Mesenchymal stem cell (in vitro differentiated cells and primary cell): ENCODE measurements at regions not wholly inside any gene's neighbourhood (a gene's known extent, or its start where the extent isn't known, plus 50 kb on each side); places are given as distances from the start of the nearest gene placed in this dataset.

Experiments
- DNase-seq: peaks from one replicate; pipeline ENCODE4 v3.0.0-alpha.2; 2013
- H2AFZ ChIP-seq: one replicate; pipeline ENCODE4 v1.6.1; 2013; ENCODE audit warnings: low read depth, mild to moderate bottlenecking, control low read depth, inconsistent platforms, low read length, moderate library complexity
- H2AK5ac ChIP-seq: 2 replicates; pipeline ENCODE4 v1.6.1; 2013; ENCODE audit warnings: low read length, moderate library complexity, mild to moderate bottlenecking, inconsistent platforms; ENCODE audit not compliant: severe bottlenecking
- H2BK120ac ChIP-seq: one replicate; pipeline ENCODE4 v1.6.1; 2013; ENCODE audit warnings: low read depth, mild to moderate bottlenecking, inconsistent platforms, low read length, moderate library complexity
- H2BK12ac ChIP-seq, 2 experiments: one replicate each; pipeline ENCODE4 v1.6.1; 2013; ENCODE audit warnings: inconsistent platforms in 2 of 2, low read length in 2 of 2, mild to moderate bottlenecking in 2 of 2, moderate library complexity in 2 of 2, control low read depth in 1 of 2
- H2BK15ac ChIP-seq: one replicate; pipeline ENCODE4 v1.6.1; 2013; ENCODE audit warnings: mild to moderate bottlenecking, low read depth, inconsistent platforms; ENCODE audit not compliant: poor library complexity, severe bottlenecking
- H2BK5ac ChIP-seq: 2 replicates; pipeline ENCODE4 v1.6.1; 2013; ENCODE audit warnings: low read depth, mild to moderate bottlenecking, low read length, control low read depth, inconsistent platforms; ENCODE audit not compliant: poor library complexity, severe bottlenecking
- H3K14ac ChIP-seq, 2 experiments: one replicate each; pipeline ENCODE4 v1.6.1; 2013; ENCODE audit warnings: inconsistent platforms in 2 of 2, low read length in 2 of 2, control low read depth in 1 of 2, mild to moderate bottlenecking in 1 of 2, moderate library complexity in 1 of 2
- H3K18ac ChIP-seq, 2 experiments: one replicate each; pipeline ENCODE4 v1.6.1; 2013; ENCODE audit warnings: inconsistent platforms in 2 of 2, low read length in 2 of 2, control low read depth in 1 of 2, low read depth in 1 of 2, mild to moderate bottlenecking in 1 of 2
- H3K23ac ChIP-seq, 2 experiments: one replicate each; pipeline ENCODE4 v1.6.1; 2013; ENCODE audit warnings: inconsistent platforms in 2 of 2, low read length in 2 of 2, mild to moderate bottlenecking in 2 of 2, moderate library complexity in 2 of 2, control low read depth in 1 of 2
- H3K27ac ChIP-seq: 2 replicates; pipeline ENCODE4 v1.5.1; 2013; ENCODE audit warnings: mild to moderate bottlenecking, moderate library complexity, low read length, control low read depth, inconsistent platforms; ENCODE audit not compliant: poor library complexity, severe bottlenecking
- H3K27me3 ChIP-seq, 2 experiments: 2 replicates each; pipeline versions ENCODE4 v1.6.1 to v1.7.0; 2013; ENCODE audit warnings: low read length in 2 of 2, mild to moderate bottlenecking in 2 of 2, moderate library complexity in 2 of 2, control low read depth in 1 of 2, inconsistent platforms in 1 of 2; ENCODE audit not compliant: control insufficient read depth in 1 of 2, insufficient read depth in 1 of 2
- H3K36me3 ChIP-seq, 2 experiments: 2 replicates each; pipeline versions ENCODE4 v1.6.1 to v1.7.0; 2013; ENCODE audit warnings: low read length in 2 of 2, control low read depth in 1 of 2, inconsistent platforms in 1 of 2, low read depth in 1 of 2, mild to moderate bottlenecking in 1 of 2; ENCODE audit not compliant: insufficient read depth in 2 of 2, control insufficient read depth in 1 of 2
- H3K4ac ChIP-seq, 2 experiments: one replicate each; pipeline ENCODE4 v1.6.1; 2013; ENCODE audit warnings: inconsistent platforms in 2 of 2, low read length in 2 of 2, mild to moderate bottlenecking in 2 of 2, moderate library complexity in 2 of 2, control low read depth in 1 of 2, low read depth in 1 of 2
- H3K4me1 ChIP-seq: 2 replicates; pipeline ENCODE4 v1.6.1; 2013; ENCODE audit warnings: low read depth, low read length, control low read depth; ENCODE audit not compliant: control insufficient read depth, insufficient read depth
- H3K4me2 ChIP-seq: 2 replicates; pipeline ENCODE4 v1.6.1; 2013; ENCODE audit warnings: low read length, mild to moderate bottlenecking, inconsistent platforms; ENCODE audit not compliant: poor library complexity, severe bottlenecking
- H3K4me3 ChIP-seq, 2 experiments: 2 replicates each; pipeline versions ENCODE4 v1.5.1 to v1.7.0; 2013; ENCODE audit warnings: low read length in 2 of 2, mild to moderate bottlenecking in 2 of 2, control low read depth in 1 of 2, low read depth in 1 of 2; ENCODE audit not compliant: insufficient read depth in 1 of 2
- H3K79me1 ChIP-seq: replicated peaks from 2 replicates; pipeline ENCODE4 v1.6.1; 2013; ENCODE audit warnings: mild to moderate bottlenecking, control low read depth, low read length, inconsistent platforms; ENCODE audit not compliant: poor library complexity, severe bottlenecking
- H3K9ac ChIP-seq: 2 replicates; pipeline ENCODE4 v1.7.0; 2013; ENCODE audit warnings: mild to moderate bottlenecking, low read length, moderate library complexity
- H3K9me3 ChIP-seq: 2 replicates; pipeline ENCODE4 v1.7.0; 2013; ENCODE audit warnings: mild to moderate bottlenecking, low read length; ENCODE audit not compliant: control insufficient read depth
- H4K8ac ChIP-seq: one replicate; pipeline ENCODE4 v1.6.1; 2013; ENCODE audit warnings: inconsistent platforms, mild to moderate bottlenecking, low read length, moderate library complexity
- H4K91ac ChIP-seq: one replicate; pipeline ENCODE4 v1.6.1; 2013; ENCODE audit warnings: mild to moderate bottlenecking, low read length, inconsistent platforms
- WGBS: methylation state at CpG from one replicate; pipeline ENCODE4 v1.1.7; 2013; ENCODE audit warnings: mixed read lengths; 5-methylcytosine and 5-hydroxymethylcytosine counted together

DNA sequence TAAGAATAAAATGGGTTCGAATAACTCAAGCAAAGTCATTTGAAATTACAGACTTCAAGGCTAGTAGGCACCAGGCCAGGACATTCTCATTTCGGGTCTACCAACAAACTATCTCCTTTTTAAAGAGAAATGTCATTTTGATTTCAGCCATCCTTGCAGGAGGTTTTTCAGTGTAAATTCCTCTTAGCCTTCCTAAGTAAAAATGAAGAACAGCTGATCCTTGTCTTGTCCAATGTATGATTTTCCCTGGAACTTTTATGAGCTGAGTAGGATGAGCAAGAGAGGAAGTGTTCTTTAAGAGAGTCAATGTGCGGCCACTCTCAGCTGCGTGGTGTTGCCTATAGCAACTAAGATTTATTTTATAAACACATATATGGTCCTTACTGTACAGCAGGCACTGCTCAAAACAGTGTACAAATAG lies 110.1 kb downstream of the PLCE1 start:
- Histone ChIP-seq H3K23ac (no peak overlapping the region), H2BK5ac (no peak overlapping the region), H4K8ac (no peak overlapping the region), H3K4me2 (no peak overlapping the region), H3K14ac (no peak overlapping the region), H2BK120ac (no peak overlapping the region), H3K4ac (no peak overlapping the region), H3K27ac (no peak overlapping the region), H3K79me1 (no peaks in the 10 kb centered on the region), H2BK15ac (no peak overlapping the region), H3K4me1 (peaks cover 7% of the 10 kb centered on the region), H3K36me3 (no peaks in the 10 kb centered on the region), H3K18ac (no peak overlapping the region), H3K4me3 (no peak overlapping the region), H3K9ac (peak overlapping the region; percentile 28), H3K9me3 (no peaks in the 10 kb centered on the region), H4K91ac (no peak overlapping the region), H2BK12ac (no peak overlapping the region), H2AK5ac (no peak overlapping the region), H2AFZ (no peak overlapping the region), H3K27me3 (peaks cover 0 to 11% of the 10 kb centered on the region in 2 experiments)
- peak; percentile 95 for DNase-seq
- WGBS, result 67% methylated on average over 2 of the region's 4 CpGs

DNA sequence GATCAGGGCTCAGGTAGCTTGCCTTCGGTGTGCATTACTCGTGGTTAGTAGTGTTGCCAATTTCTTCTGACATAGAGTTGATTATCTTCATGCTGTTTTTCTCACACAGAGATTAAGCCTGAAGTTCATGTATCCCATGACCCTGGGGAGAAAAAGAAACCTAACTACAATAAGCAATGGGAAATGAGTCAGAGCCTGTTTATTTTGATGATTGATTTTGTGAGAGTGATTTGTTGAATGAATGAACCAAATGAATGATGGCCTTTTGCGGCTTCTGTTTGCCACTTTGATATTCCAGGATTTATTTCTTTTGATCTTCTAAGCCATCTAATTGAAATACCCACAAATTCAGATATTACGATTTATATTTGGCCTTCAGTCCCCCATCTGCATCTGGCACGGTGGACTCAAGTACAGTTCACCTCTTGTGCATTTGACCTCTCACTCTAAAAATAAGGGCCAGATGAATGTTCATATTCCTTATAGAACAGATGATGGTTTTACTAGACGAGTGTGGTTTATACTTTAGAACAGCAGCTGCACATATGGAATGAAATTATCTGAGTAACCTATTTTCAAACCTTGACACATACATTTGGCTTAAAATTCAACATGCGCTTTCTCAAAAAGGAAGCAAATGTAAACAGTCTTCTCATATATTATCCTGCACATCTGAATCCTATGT lies 110.7 kb downstream of the PLCE1 start:
- Histone ChIP-seq H3K4me2 (no peak overlapping the region), H3K14ac (no peak overlapping the region), H2AFZ (no peak overlapping the region), H3K4me3 (no peak overlapping the region), H3K9ac (peak overlapping the region; percentile 28), H2BK120ac (no peak overlapping the region), H3K27me3 (peaks cover 0 to 11% of the 10 kb centered on the region in 2 experiments), H4K91ac (no peak overlapping the region), H4K8ac (no peak overlapping the region), H3K23ac (no peak overlapping the region), H2BK12ac (no peak overlapping the region), H3K79me1 (no peaks in the 10 kb centered on the region), H3K4me1 (peaks cover 7% of the 10 kb centered on the region), H3K18ac (no peak overlapping the region), H2AK5ac (no peak overlapping the region), H2BK5ac (no peak overlapping the region), H3K36me3 (no peaks in the 10 kb centered on the region), H3K4ac (no peak overlapping the region), H2BK15ac (no peak overlapping the region), H3K9me3 (no peaks in the 10 kb centered on the region), H3K27ac (no peak overlapping the region)
- DNase-seq, result peak; percentile 85
- WGBS, result 14% methylated on average over 6 of the region's 7 CpGs

DNA sequence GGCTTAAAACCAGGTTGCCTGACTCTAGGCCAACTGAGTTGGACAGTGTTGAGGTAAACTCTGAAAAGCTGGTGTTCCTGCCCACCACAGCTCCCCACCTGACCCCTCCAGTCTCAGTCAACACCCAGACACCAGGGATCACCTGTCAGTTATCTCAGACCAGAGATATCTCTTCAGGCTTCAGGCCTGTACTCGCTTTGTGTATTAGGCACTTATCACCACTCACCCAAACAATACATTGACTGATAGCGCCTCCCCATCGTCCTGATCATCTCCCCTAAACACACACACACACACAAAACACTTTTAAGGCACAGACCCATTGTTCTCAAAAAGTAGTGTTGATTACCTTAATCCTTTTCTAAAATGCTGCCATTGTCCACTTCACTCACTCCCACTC lies 111.5 kb downstream of the PLCE1 start:
- Histone ChIP-seq H2AFZ (no peak overlapping the region), H3K23ac (no peak overlapping the region), H3K4me3 (no peak overlapping the region), H3K9me3 (no peaks in the 10 kb centered on the region), H2BK12ac (no peak overlapping the region), H3K9ac (no peak overlapping the region), H3K14ac (peak overlapping the region in 1 of 2 experiments; percentile 1), H3K36me3 (no peaks in the 10 kb centered on the region), H4K8ac (peak overlapping the region; percentile 24), H2BK15ac (no peak overlapping the region), H3K27ac (no peak overlapping the region), H2BK120ac (peak overlapping the region; percentile 30), H3K4me1 (peaks cover 7% of the 10 kb centered on the region), H3K18ac (peak overlapping the region; percentile 43 to 71), H3K79me1 (no peaks in the 10 kb centered on the region), H3K27me3 (peaks cover 0 to 11% of the 10 kb centered on the region in 2 experiments), H2BK5ac (no peak overlapping the region), H4K91ac (no peak overlapping the region), H3K4me2 (no peak overlapping the region), H2AK5ac (no peak overlapping the region), H3K4ac (peak overlapping the region in 1 of 2 experiments; percentile 24)
- DNase-seq, result no peak
- WGBS, result 84% methylated on average over 3 of the region's 3 CpGs

DNA sequence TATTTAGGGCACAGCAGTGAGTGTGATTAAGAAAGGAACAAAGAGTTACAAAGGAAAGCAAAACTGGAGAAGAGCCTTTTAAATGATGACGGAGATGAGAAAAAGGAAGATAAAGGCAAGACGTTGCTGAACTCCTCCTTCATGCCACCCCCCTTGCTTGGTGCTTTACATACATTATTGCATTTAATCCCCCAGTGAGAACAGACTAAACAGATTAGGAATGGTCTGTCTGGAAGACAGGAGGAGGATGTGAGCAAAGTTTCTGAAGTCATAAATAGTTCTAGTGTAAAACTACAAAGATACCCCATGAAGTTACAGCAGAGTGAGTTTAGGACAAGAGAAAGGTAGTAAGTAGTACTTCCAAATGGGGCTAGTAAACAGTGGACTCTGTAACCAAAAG lies 113.5 kb downstream of the PLCE1 start:
- Histone ChIP-seq H2AFZ (no peak overlapping the region), H2AK5ac (no peak overlapping the region), H4K8ac (no peak overlapping the region), H2BK15ac (no peak overlapping the region), H3K4me2 (no peak overlapping the region), H2BK5ac (no peak overlapping the region), H2BK12ac (no peak overlapping the region), H3K4me3 (no peak overlapping the region), H3K27ac (no peak overlapping the region), H2BK120ac (no peak overlapping the region), H3K79me1 (no peaks in the 10 kb centered on the region), H3K18ac (no peak overlapping the region), H3K9me3 (no peaks in the 10 kb centered on the region), H3K27me3 (peaks cover 0 to 6% of the 10 kb centered on the region in 2 experiments), H4K91ac (no peak overlapping the region), H3K4ac (no peak overlapping the region), H3K36me3 (no peaks in the 10 kb centered on the region), H3K23ac (no peak overlapping the region), H3K4me1 (peaks cover 5% of the 10 kb centered on the region), H3K14ac (no peak overlapping the region), H3K9ac (no peak overlapping the region)
- WGBS, result no CpG with 5 or more reads among the region's 2 CpGs
- peak; percentile 51 for DNase-seq
